K562 (cell line): ENCODE measurements at regions not wholly inside any gene's neighbourhood (a gene's known extent, or its start where the extent isn't known, plus 50 kb on each side); places are given as distances from the start of the nearest gene placed in this dataset.

Experiments used
- CTCF ChIP-seq, 3 experiments: IDR thresholded peaks in 2 of 3; conservative IDR thresholded peaks in 1 of 3; 2 replicates each; pipeline ENCODE4 v1.5.1; 2011 to 2012; ENCODE audit warnings: low read length in 3 of 3, mild to moderate bottlenecking in 3 of 3, control low read depth in 2 of 3, improper control_type of control experiment in 1 of 3, inconsistent platforms in 1 of 3, low read depth in 1 of 3, mixed read lengths in 1 of 3, moderate library complexity in 1 of 3; ENCODE audit not compliant: insufficient read depth in 2 of 3
- MCM2 ChIP-seq: fragments of 450-650 bp; IDR thresholded peaks from 2 replicates; pipeline ENCODE4 v1.6.1; 2017; ENCODE audit warnings: low read depth, mild to moderate bottlenecking
- ZKSCAN1 ChIP-seq: fragments of 150-350 bp; IDR thresholded peaks from 2 replicates; pipeline ENCODE4 v1.6.1; 2016; ENCODE audit warnings: low read depth, low read length

DNA sequence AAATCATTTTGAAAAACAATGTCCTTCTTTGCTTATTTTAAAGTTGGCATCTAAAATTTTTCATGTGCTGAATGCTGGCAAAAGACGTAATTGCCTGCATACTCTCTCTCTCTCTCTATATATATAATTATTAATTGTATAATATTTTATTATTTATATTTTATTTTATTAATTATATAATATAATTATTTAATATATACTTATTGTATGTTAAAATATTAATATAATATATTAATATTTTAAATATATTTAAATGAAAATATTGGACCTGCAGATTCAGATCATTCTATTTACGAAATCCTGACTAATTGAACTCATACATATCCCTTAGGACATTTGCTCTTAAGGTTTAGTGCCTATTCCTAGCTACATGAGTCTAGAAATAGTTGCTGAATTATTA is 144.7 kb upstream of the VCX start:
- TF ChIP-seq CTCF (IDR thresholded peaks at IDR 0.05 in 2 of 3, conservative IDR thresholded peaks at IDR 0.05 in 1 of 3; ENCODE audit: insufficient read depth in 2 of 3, low read depth in 1 of 3, low read length in 3 of 3) (no peak), ZKSCAN1 (no peak), MCM2 (no peak)
